ENCODE measurements at regions not wholly inside any gene's neighbourhood (a gene's known extent, or its start where the extent isn't known, plus 50 kb on each side); places are given as distances from the start of the nearest gene placed in this dataset.

GRCh38 chr7:10838228-10838627 is 135.4 kb upstream of the PHF14 start:
- H3K4me3 ChIP-seq, result no peak overlapping the region
- WGBS (ENCODE audit: low lambda C conversion rate, missing lambda C conversion rate), result 78% methylated on average over 1 of the region's 1 CpG
- no peaks in the 10 kb centered on the region for H3K9me3 ChIP-seq (ENCODE audit: low read depth)
- H4K20me1 ChIP-seq (ENCODE audit: insufficient read depth, poor library complexity, severe bottlenecking), result no peaks in the 10 kb centered on the region
- H3K36me3 ChIP-seq (replicated peaks; ENCODE audit: insufficient read depth, low read depth), result no peaks in the 10 kb centered on the region
- DNase-seq (ENCODE audit: low spot score), result no peak
- no peaks in the 10 kb centered on the region for H3K4me1 ChIP-seq (ENCODE audit: insufficient read depth)
- H3K9me2 ChIP-seq (replicated peaks; ENCODE audit: insufficient read depth), result no peaks in the 10 kb centered on the region
- no peaks in the 10 kb centered on the region for H3K27me3 ChIP-seq
- H3K27ac ChIP-seq, result no peak overlapping the region
- no peak overlapping the region for H2AFZ ChIP-seq
- H3K4me2 ChIP-seq, result no peak overlapping the region
- no peaks in the 10 kb centered on the region for H3K79me2 ChIP-seq
- no peak for TF ChIP-seq EZH2phosphoT487 (IDR thresholded peaks at IDR 0.05; ENCODE audit: low read depth, severe bottlenecking, unreplicated experiment)

- no peak overlapping the region for H3K27ac ChIP-seq
- TF ChIP-seq EZH2 (IDR thresholded peaks at IDR 0.05; ENCODE audit: borderline replicate concordance) (no peak), CTCF (IDR thresholded peaks at IDR 0.05; ENCODE audit: poor library complexity) (no peak), EZH2phosphoT487 (IDR thresholded peaks at IDR 0.05; ENCODE audit: low read depth, severe bottlenecking, unreplicated experiment) (no peak)
- H3K4me1 ChIP-seq (ENCODE audit: insufficient read depth), result no peaks in the 10 kb centered on the region
- no peaks in the 10 kb centered on the region for H3K27me3 ChIP-seq
- no peaks in the 10 kb centered on the region for H4K20me1 ChIP-seq (ENCODE audit: insufficient read depth, poor library complexity, severe bottlenecking)
- H3K36me3 ChIP-seq (replicated peaks; ENCODE audit: insufficient read depth, low read depth), result no peaks in the 10 kb centered on the region
- H3K9me3 ChIP-seq (ENCODE audit: low read depth), result no peaks in the 10 kb centered on the region
- DNase-seq (ENCODE audit: low spot score), result no peak
- H3K79me2 ChIP-seq, result no peaks in the 10 kb centered on the region
- 88% methylated on average over 2 of the region's 2 CpGs for WGBS (ENCODE audit: low lambda C conversion rate, missing lambda C conversion rate)
- no peak overlapping the region for H2AFZ ChIP-seq
- H3K4me2 ChIP-seq, result no peak overlapping the region
- H3K4me3 ChIP-seq, result no peak overlapping the region
- no peaks in the 10 kb centered on the region for H3K9me2 ChIP-seq (replicated peaks; ENCODE audit: insufficient read depth)
Observed at GRCh38 chr7:10845225-10845624, 128.4 kb upstream of the PHF14 start.

GRCh38 chr7:10855583-10855982 is 118.1 kb upstream of the PHF14 start:
- Histone ChIP-seq H3K36me3 (replicated peaks; ENCODE audit: insufficient read depth, low read depth) (no peaks in the 10 kb centered on the region), H4K20me1 (ENCODE audit: insufficient read depth, poor library complexity, severe bottlenecking) (no peaks in the 10 kb centered on the region), H3K4me3 (no peak overlapping the region), H3K9me2 (replicated peaks; ENCODE audit: insufficient read depth) (no peaks in the 10 kb centered on the region), H3K9me3 (ENCODE audit: low read depth) (no peaks in the 10 kb centered on the region), H3K79me2 (no peaks in the 10 kb centered on the region), H3K4me1 (ENCODE audit: insufficient read depth) (no peaks in the 10 kb centered on the region), H3K4me2 (no peak overlapping the region), H3K27me3 (no peaks in the 10 kb centered on the region), H2AFZ (no peak overlapping the region), H3K27ac (no peak overlapping the region)
- DNase-seq (ENCODE audit: low spot score), result no peak
- WGBS (ENCODE audit: low lambda C conversion rate, missing lambda C conversion rate), result 95% methylated on average over 16 of the region's 16 CpGs
- TF ChIP-seq CTCF (IDR thresholded peaks at IDR 0.05; ENCODE audit: poor library complexity) (no peak), EZH2 (IDR thresholded peaks at IDR 0.05; ENCODE audit: borderline replicate concordance) (no peak), EZH2phosphoT487 (IDR thresholded peaks at IDR 0.05; ENCODE audit: low read depth, severe bottlenecking, unreplicated experiment) (no peak)

- 58% methylated on average over 2 of the region's 2 CpGs for WGBS (ENCODE audit: low lambda C conversion rate, missing lambda C conversion rate)
- Histone ChIP-seq H3K27me3 (no peaks in the 10 kb centered on the region), H3K4me2 (no peak overlapping the region), H2AFZ (no peak overlapping the region), H3K79me2 (no peaks in the 10 kb centered on the region), H3K9me2 (replicated peaks; ENCODE audit: insufficient read depth) (no peaks in the 10 kb centered on the region), H3K36me3 (replicated peaks; ENCODE audit: insufficient read depth, low read depth) (no peaks in the 10 kb centered on the region), H3K4me1 (ENCODE audit: insufficient read depth) (no peaks in the 10 kb centered on the region), H3K9me3 (ENCODE audit: low read depth) (no peaks in the 10 kb centered on the region), H4K20me1 (ENCODE audit: insufficient read depth, poor library complexity, severe bottlenecking) (no peaks in the 10 kb centered on the region), H3K27ac (no peak overlapping the region), H3K4me3 (no peak overlapping the region)
- DNase-seq (ENCODE audit: low spot score), result no peak
- TF ChIP-seq CTCF (IDR thresholded peaks at IDR 0.05; ENCODE audit: poor library complexity), result no peak
- no peak for TF ChIP-seq EZH2 (IDR thresholded peaks at IDR 0.05; ENCODE audit: borderline replicate concordance)
- no peak for TF ChIP-seq EZH2phosphoT487 (IDR thresholded peaks at IDR 0.05; ENCODE audit: low read depth, severe bottlenecking, unreplicated experiment)
Observed at GRCh38 chr7:10860516-10860915, 113.2 kb upstream of the PHF14 start.

Measured in hepatocyte (in vitro differentiated cells).